OCI-LY7 (cell line): ENCODE measurements at regions not wholly inside any gene's neighbourhood (a gene's known extent, or its start where the extent isn't known, plus 50 kb on each side); places are given as distances from the start of the nearest gene placed in this dataset.

Experiments
- BruUV-seq: library from RNA; stranded (reverse); fragments of 400-500 nt; replicated peaks from 2 replicates; lab custom pipeline; 2021; lab: Mats Ljungman, UMichigan
- CTCF ChIA-PET: fragments of 300-600 bp; sonication (Branson Sonifier 250); formaldehyde crosslinking; loops from one replicate; lab custom pipeline; 2022; ENCODE audit warnings: antibody characterized with exemption; ENCODE audit not compliant: unreplicated experiment; lab: Charles Lee
- POLR2A ChIA-PET: fragments of 300-600 bp; sonication (Branson Sonifier 250); formaldehyde crosslinking; loops from one replicate; lab custom pipeline; 2022; ENCODE audit warnings: antibody characterized with exemption; lab: Charles Lee
- DNase-seq: peaks from one replicate; pipeline ENCODE4 v3.0.0-alpha.2; 2015; ENCODE audit warnings: low spot score
- H2AFZ ChIP-seq: fragments of 200-600 bp; sonication (generic), shearing (Covaris generic); 2 replicates; pipeline ENCODE4 v1.6.1; 2014; ENCODE audit warnings: mild to moderate bottlenecking, antibody characterized with exemption, low read length, moderate library complexity
- H3K27ac ChIP-seq: fragments of 200-600 bp; sonication (generic); 2 replicates; pipeline ENCODE4 v1.5.1; 2014; ENCODE audit warnings: mixed run types, low read depth, mild to moderate bottlenecking, moderate library complexity, low read length, inconsistent platforms; ENCODE audit not compliant: poor library complexity, severe bottlenecking
- H3K36me3 ChIP-seq: fragments of 200-600 bp; sonication (generic); 2 replicates; pipeline ENCODE4 v1.6.1; 2014; ENCODE audit warnings: mild to moderate bottlenecking, antibody characterized with exemption, low read length, moderate library complexity, mixed read lengths; ENCODE audit not compliant: insufficient read depth
- H3K4me1 ChIP-seq: fragments of 200-600 bp; sonication (generic); 2 replicates; pipeline ENCODE4 v1.5.1; 2014; ENCODE audit warnings: mild to moderate bottlenecking, low read length; ENCODE audit not compliant: insufficient read depth, poor library complexity, severe bottlenecking
- H3K4me2 ChIP-seq: fragments of 200-600 bp; sonication (generic); 2 replicates; pipeline ENCODE4 v1.6.1; 2014; ENCODE audit warnings: mild to moderate bottlenecking, low read length
- H3K4me3 ChIP-seq: fragments of 200-600 bp; sonication (generic); 2 replicates; pipeline ENCODE4 v1.5.1; 2014; ENCODE audit warnings: mild to moderate bottlenecking, low read depth, low read length; ENCODE audit not compliant: poor library complexity, severe bottlenecking
- H3K79me2 ChIP-seq: fragments of 200-600 bp; sonication (generic); 2 replicates; pipeline ENCODE4 v1.6.1; 2016; ENCODE audit warnings: low read depth, mild to moderate bottlenecking, low read length, moderate library complexity, mixed read lengths; ENCODE audit not compliant: insufficient read depth
- H3K9me2 ChIP-seq: fragments of 200-600 bp; sonication (generic); 2 replicates; pipeline ENCODE4 v1.6.1; 2016; ENCODE audit warnings: mild to moderate bottlenecking, low read length, mixed read lengths; ENCODE audit not compliant: insufficient read depth
- H3K9me3 ChIP-seq: fragments of 200-600 bp; sonication (generic); 2 replicates; pipeline ENCODE4 v1.6.1; 2014; ENCODE audit warnings: mild to moderate bottlenecking, mixed run types, low read length, mixed read lengths
- H4K20me1 ChIP-seq: fragments of 200-600 bp; sonication (generic); 2 replicates; pipeline ENCODE4 v1.6.1; 2014; ENCODE audit warnings: mild to moderate bottlenecking, antibody characterized with exemption, low read length, moderate library complexity, mixed read lengths; ENCODE audit not compliant: insufficient read depth
- EZH2phosphoT487 ChIP-seq: fragments of 200-600 bp; sonication (generic); IDR thresholded peaks from 2 replicates; pipeline ENCODE4 v1.6.1; 2018; ENCODE audit warnings: low read depth, borderline replicate concordance, mild to moderate bottlenecking, mixed run types, antibody characterized with exemption, low read length, moderate library complexity, mixed read lengths
- intact Hi-C: fragments of 100-400 bp; cut with micrococcal nuclease; formaldehyde crosslinking; loops from one replicate; pipeline ENCODE4 v1.10.0; 2022; ENCODE audit not compliant: unreplicated experiment
- TF ChIP-seq, protein P1 (sequence below): fragments of 200-600 bp; sonication (generic); conservative IDR thresholded peaks from 2 replicates; pipeline ENCODE4 v1.5.1; 2014; ENCODE audit warnings: mild to moderate bottlenecking, antibody characterized with exemption, low read length, moderate library complexity, mixed read lengths

DNA sequence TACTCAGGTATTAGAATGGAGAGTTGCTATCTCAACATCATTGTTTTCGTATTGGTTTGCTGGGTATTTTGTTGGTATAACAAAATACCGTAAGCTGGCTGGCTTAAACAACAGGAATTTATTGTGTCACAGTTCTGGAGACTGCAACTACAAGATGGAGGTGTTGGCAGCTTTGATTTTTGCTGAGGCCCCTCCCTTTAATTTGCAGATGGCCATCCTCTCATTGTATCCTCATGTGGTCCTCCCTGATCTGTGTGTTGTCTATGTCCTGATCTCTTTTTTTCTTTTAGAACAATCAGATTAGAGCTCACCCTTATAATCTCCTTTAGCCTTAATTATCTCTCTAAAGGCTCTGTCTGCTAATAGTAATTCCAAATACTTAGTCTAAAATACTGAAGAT lies 299.8 kb upstream of the GOLIM4 start:
- Histone ChIP-seq H3K9me3 (no peaks in the 10 kb centered on the region), H3K27ac (no peak overlapping the region), H3K36me3 (no peaks in the 10 kb centered on the region), H3K4me3 (no peak overlapping the region), H3K79me2 (no peaks in the 10 kb centered on the region), H4K20me1 (no peaks in the 10 kb centered on the region), H2AFZ (no peak overlapping the region), H3K9me2 (no peaks in the 10 kb centered on the region), H3K4me1 (no peaks in the 10 kb centered on the region), H3K4me2 (no peak overlapping the region)
- no peak for DNase-seq
- CTCF ChIA-PET = no interaction called here
- POLR2A ChIA-PET = interaction anchor here (0.5 to 1.5 kb wide), 2 partner anchors 10 to 397 kb away, joined by 3 to 4 read pairs; no protein-coding TSS in a partner anchor
- BruUV-seq = no TSS peak
- intact Hi-C loops = no loop called here
- TF ChIP-seq, protein P1, sequence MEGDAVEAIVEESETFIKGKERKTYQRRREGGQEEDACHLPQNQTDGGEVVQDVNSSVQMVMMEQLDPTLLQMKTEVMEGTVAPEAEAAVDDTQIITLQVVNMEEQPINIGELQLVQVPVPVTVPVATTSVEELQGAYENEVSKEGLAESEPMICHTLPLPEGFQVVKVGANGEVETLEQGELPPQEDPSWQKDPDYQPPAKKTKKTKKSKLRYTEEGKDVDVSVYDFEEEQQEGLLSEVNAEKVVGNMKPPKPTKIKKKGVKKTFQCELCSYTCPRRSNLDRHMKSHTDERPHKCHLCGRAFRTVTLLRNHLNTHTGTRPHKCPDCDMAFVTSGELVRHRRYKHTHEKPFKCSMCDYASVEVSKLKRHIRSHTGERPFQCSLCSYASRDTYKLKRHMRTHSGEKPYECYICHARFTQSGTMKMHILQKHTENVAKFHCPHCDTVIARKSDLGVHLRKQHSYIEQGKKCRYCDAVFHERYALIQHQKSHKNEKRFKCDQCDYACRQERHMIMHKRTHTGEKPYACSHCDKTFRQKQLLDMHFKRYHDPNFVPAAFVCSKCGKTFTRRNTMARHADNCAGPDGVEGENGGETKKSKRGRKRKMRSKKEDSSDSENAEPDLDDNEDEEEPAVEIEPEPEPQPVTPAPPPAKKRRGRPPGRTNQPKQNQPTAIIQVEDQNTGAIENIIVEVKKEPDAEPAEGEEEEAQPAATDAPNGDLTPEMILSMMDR = no peak
- TF ChIP-seq EZH2phosphoT487 = no peak

DNA sequence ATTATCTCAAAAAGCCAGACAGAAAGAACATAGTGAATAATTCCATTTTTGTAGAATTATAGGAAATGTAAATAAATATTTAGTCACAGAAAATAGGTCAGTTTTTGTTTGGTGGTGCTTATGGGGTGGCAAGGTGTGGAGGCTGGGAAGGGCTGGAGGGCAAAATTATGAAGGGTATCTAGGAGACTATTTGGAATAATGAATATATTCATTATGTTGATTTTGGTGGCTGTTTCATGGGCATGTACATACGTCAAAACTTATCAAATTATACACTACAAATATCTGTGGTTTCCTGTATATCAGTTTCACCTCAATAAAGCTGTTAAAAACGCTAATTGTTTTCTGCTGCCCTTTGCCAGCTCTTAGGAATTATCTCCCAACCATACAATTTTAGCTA lies 298.7 kb upstream of the GOLIM4 start:
- no peaks in the 10 kb centered on the region for H3K4me1 ChIP-seq
- H3K36me3 ChIP-seq = no peaks in the 10 kb centered on the region
- no peak overlapping the region for H3K4me3 ChIP-seq
- H3K27ac ChIP-seq = no peak overlapping the region
- DNase-seq = no peak
- intact Hi-C loops = no loop called here
- TF ChIP-seq, protein P1 = no peak
- TF ChIP-seq EZH2phosphoT487 = no peak
- BruUV-seq = no TSS peak
- no peaks in the 10 kb centered on the region for H4K20me1 ChIP-seq
- ChIA-PET POLR2A (no interaction called here), CTCF (no interaction called here)
- H3K9me3 ChIP-seq = no peaks in the 10 kb centered on the region
- no peak overlapping the region for H2AFZ ChIP-seq
- no peak overlapping the region for H3K4me2 ChIP-seq
- H3K9me2 ChIP-seq = no peaks in the 10 kb centered on the region
- no peaks in the 10 kb centered on the region for H3K79me2 ChIP-seq

DNA sequence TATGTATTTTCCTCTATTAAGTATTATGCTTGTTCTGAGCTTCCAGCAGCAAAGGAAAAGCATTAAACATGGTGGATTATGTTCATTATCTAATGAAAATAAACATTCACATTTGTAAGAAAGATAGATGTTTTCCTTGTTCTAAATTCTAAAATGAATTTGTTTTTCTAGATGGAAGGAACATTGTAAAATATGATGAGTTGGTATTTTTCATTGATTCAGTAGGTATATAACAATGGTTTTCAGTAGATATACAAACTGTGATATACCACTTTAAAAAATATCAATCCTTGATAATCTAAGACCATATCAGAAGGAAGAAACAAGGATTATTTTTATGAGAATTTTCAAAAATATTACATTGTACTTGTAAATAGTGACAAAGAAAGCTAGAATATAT lies 290.6 kb upstream of the GOLIM4 start:
- H3K36me3 ChIP-seq = no peaks in the 10 kb centered on the region
- ChIA-PET POLR2A (interaction anchor here (0.6 to 2.6 kb wide), 3 partner anchors 13 to 254 kb away, joined by 3 to 11 read pairs (median 4); no protein-coding TSS in a partner anchor), CTCF (no interaction called here)
- H2AFZ ChIP-seq = no peak overlapping the region
- no peak for DNase-seq
- no TSS peak for BruUV-seq
- TF ChIP-seq, protein P1 = no peak
- no peak for TF ChIP-seq EZH2phosphoT487
- no peaks in the 10 kb centered on the region for H3K9me2 ChIP-seq
- no peaks in the 10 kb centered on the region for H4K20me1 ChIP-seq
- H3K4me3 ChIP-seq = no peak overlapping the region
- H3K4me2 ChIP-seq = no peak overlapping the region
- no peaks in the 10 kb centered on the region for H3K4me1 ChIP-seq
- H3K79me2 ChIP-seq = no peaks in the 10 kb centered on the region
- no peak overlapping the region for H3K27ac ChIP-seq
- H3K9me3 ChIP-seq = no peaks in the 10 kb centered on the region
- intact Hi-C loops = no loop called here
